H1 (cell line): ENCODE measurements at regions not wholly inside any gene's neighbourhood (a gene's known extent, or its start where the extent isn't known, plus 50 kb on each side); places are given as distances from the start of the nearest gene placed in this dataset. TPM values are rescaled to one million over a fixed set of nuclear protein-coding genes. Genes with fewer than 3 reads are reported as not detected.

Experiments
- small RNA-seq: library from polyadenylated mRNA; stranded (forward); fragments of <200 nt; extraction: miRNeasy Mini kit (QIAGEN cat#:217004); gene quantifications from one replicate; pipeline ENCODE3, GENCODE V24; 2013; ENCODE audit not compliant: insufficient read depth

Small RNA genes lying in the stretch of these regions (small RNA-seq; reads per million reads assigned to genes)
- gene RNU6-730P: not detected
